Stimulated activated naive B cell treated with anti-CD40 and anti-IgM and Interleukin-4, amounts not matched to agents 10 μg/mL and 1 μg/mL and 100 μg/mL, for 72 hours (primary cell): ENCODE measurements at regions not wholly inside any gene's neighbourhood (a gene's known extent, or its start where the extent isn't known, plus 50 kb on each side); places are given as distances from the start of the nearest gene placed in this dataset.

ENCODE experiments used
- ATAC-seq, 2 donors: fragments of 150-1000 bp; cut with Tn5 transposase; replicated peaks; 2 replicates each; pipeline ENCODE4 v1.10.0; 2021; ENCODE audit warnings: moderate library complexity in 1 of 2
- DNase-seq: peaks from one replicate; pipeline ENCODE4 v3.0.0; 2021
- H3K27ac Mint-ChIP-seq: one replicate; pipeline ENCODE4 v1.8.0; 2022; ENCODE audit warnings: mild to moderate bottlenecking, mixed read lengths
- H3K27me3 Mint-ChIP-seq, 2 donors: one replicate each; pipeline ENCODE4 v1.8.0; 2022; ENCODE audit warnings: mixed read lengths in 2 of 2
- H3K36me3 Mint-ChIP-seq, 2 donors: one replicate each; pipeline ENCODE4 v1.8.0; 2022; ENCODE audit warnings: mixed read lengths in 2 of 2, mild to moderate bottlenecking in 1 of 2
- H3K4me1 Mint-ChIP-seq, 2 donors: one replicate each; pipeline ENCODE4 v1.8.0; 2022; ENCODE audit warnings: mixed read lengths in 2 of 2, mild to moderate bottlenecking in 1 of 2
- H3K4me3 Mint-ChIP-seq, 2 donors: one replicate each; pipeline ENCODE4 v1.8.0; 2022; ENCODE audit warnings: mild to moderate bottlenecking in 2 of 2, mixed read lengths in 2 of 2, moderate library complexity in 1 of 2
- H3K9me3 Mint-ChIP-seq, 2 donors: one replicate each; pipeline ENCODE4 v1.8.0; 2022; ENCODE audit warnings: mixed read lengths in 2 of 2, mild to moderate bottlenecking in 1 of 2

- Mint-ChIP-seq H3K27ac (no peak overlapping the region), H3K27me3 (no peaks in the 10 kb centered on the region), H3K9me3 (peaks cover 1 to 5% of the 10 kb centered on the region in 2 donors), H3K4me3 (no peak overlapping the region), H3K36me3 (no peaks in the 10 kb centered on the region), H3K4me1 (peaks cover 0 to 6% of the 10 kb centered on the region in 2 donors)
- ATAC-seq: peak in 1 of 2 donors; percentile 41
- no peak for DNase-seq
Observed at GRCh38 chr13:75132701-75133695, 349.0 kb downstream of the TBC1D4 start.

- H3K36me3 Mint-ChIP-seq: no peaks in the 10 kb centered on the region
- no peak for ATAC-seq
Observed at GRCh38 chr13:75129331-75129730, 352.6 kb downstream of the TBC1D4 start.

GRCh38 chr13:75124415-75124814, 357.6 kb downstream of the TBC1D4 start:
- DNase-seq (no peak), ATAC-seq (no peak)
- H3K36me3 Mint-ChIP-seq: no peaks in the 10 kb centered on the region
- no peaks in the 10 kb centered on the region for H3K4me1 Mint-ChIP-seq
- no peaks in the 10 kb centered on the region for H3K27me3 Mint-ChIP-seq
- no peaks in the 10 kb centered on the region for H3K9me3 Mint-ChIP-seq
- no peak overlapping the region for H3K27ac Mint-ChIP-seq
- no peak overlapping the region for H3K4me3 Mint-ChIP-seq

More at GRCh38 chr13:75129331-75129730, 352.6 kb downstream of the TBC1D4 start:
- no peaks in the 10 kb centered on the region for H3K27me3 Mint-ChIP-seq
- H3K9me3 Mint-ChIP-seq: peaks cover 0 to 2% of the 10 kb centered on the region in 2 donors
- no peak overlapping the region for H3K27ac Mint-ChIP-seq
- no peaks in the 10 kb centered on the region for H3K4me1 Mint-ChIP-seq
- no peak for DNase-seq
- no peak overlapping the region for H3K4me3 Mint-ChIP-seq

DNA sequence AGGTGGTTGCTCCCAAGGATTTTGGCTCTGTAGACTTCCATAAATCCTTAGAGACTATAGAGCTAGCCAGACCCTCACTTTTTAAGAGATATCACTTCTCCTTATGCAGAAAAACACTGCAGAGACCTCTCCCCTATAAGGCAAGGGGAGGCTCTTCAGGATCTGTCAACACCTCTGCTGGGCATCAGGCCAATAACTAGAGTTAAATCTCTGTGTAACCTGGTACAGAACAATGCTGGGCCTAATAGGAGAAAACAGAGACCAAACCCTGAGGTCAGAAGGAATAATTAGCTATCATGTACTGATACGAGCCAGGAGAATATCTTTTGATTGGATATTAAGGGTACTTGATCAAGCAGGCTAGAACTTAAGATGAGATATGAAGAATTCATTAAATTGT, 358.5 kb downstream of the TBC1D4 start:
- no peak for ATAC-seq
- Mint-ChIP-seq H3K4me3 (no peak overlapping the region), H3K27me3 (no peaks in the 10 kb centered on the region), H3K27ac (no peak overlapping the region), H3K36me3 (no peaks in the 10 kb centered on the region), H3K9me3 (no peaks in the 10 kb centered on the region), H3K4me1 (no peaks in the 10 kb centered on the region)
- DNase-seq: no peak

DNA sequence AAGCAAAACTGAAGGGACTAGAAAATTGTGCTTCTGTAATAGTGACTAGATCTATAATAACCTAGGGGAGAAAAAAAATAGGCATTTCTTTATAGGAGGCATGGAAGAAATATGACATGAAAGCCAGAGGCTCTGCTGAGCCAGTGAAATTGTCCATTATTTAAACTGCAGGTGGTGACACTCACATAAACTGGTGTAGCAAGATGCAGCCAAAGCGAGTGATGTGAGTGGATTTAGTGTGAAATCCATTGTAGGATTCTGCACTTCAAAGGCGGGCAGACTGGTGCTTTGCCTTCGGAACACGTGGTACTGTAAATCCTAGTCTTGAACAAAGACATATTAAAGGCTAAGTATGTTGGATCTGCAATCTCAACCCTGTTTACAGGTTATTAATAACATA, 361.9 kb downstream of the TBC1D4 start:
- H3K27me3 Mint-ChIP-seq: no peaks in the 10 kb centered on the region
- H3K9me3 Mint-ChIP-seq: no peaks in the 10 kb centered on the region
- DNase-seq: no peak
- no peak overlapping the region for H3K27ac Mint-ChIP-seq
- no peaks in the 10 kb centered on the region for H3K4me1 Mint-ChIP-seq
- no peak overlapping the region for H3K4me3 Mint-ChIP-seq
- no peak for ATAC-seq
- H3K36me3 Mint-ChIP-seq: no peaks in the 10 kb centered on the region

GRCh38 chr13:75115171-75115570, 366.8 kb downstream of the TBC1D4 start:
- Mint-ChIP-seq H3K4me1 (no peaks in the 10 kb centered on the region), H3K27me3 (no peaks in the 10 kb centered on the region), H3K9me3 (peaks cover 3 to 10% of the 10 kb centered on the region in 2 donors), H3K36me3 (no peaks in the 10 kb centered on the region), H3K4me3 (no peak overlapping the region), H3K27ac (no peak overlapping the region)
- ATAC-seq (no peak), DNase-seq (no peak)

GRCh38 chr13:75103976-75104375, 378.0 kb downstream of the TBC1D4 start:
- no peaks in the 10 kb centered on the region for H3K36me3 Mint-ChIP-seq
- no peak overlapping the region for H3K4me3 Mint-ChIP-seq
- H3K27ac Mint-ChIP-seq: no peak overlapping the region
- no peaks in the 10 kb centered on the region for H3K4me1 Mint-ChIP-seq
- DNase-seq (no peak), ATAC-seq (no peak)
- no peaks in the 10 kb centered on the region for H3K27me3 Mint-ChIP-seq
- peaks cover 0 to 7% of the 10 kb centered on the region in 2 donors for H3K9me3 Mint-ChIP-seq

GRCh38 chr13:75102001-75102716, 379.8 kb downstream of the TBC1D4 start:
- H3K36me3 Mint-ChIP-seq: no peaks in the 10 kb centered on the region
- no peak overlapping the region for H3K27ac Mint-ChIP-seq
- no peaks in the 10 kb centered on the region for H3K4me1 Mint-ChIP-seq
- H3K9me3 Mint-ChIP-seq: no peaks in the 10 kb centered on the region
- no peak for ATAC-seq
- H3K27me3 Mint-ChIP-seq: no peaks in the 10 kb centered on the region
- no peak overlapping the region for H3K4me3 Mint-ChIP-seq
- no peak for DNase-seq

- Mint-ChIP-seq H3K9me3 (no peaks in the 10 kb centered on the region), H3K4me1 (no peaks in the 10 kb centered on the region)
Observed at GRCh38 chr13:75101348-75101747, 380.6 kb downstream of the TBC1D4 start.

GRCh38 chr13:75092143-75092542, 389.8 kb downstream of the TBC1D4 start:
- ATAC-seq: no peak
- no peak overlapping the region for H3K4me3 Mint-ChIP-seq
- H3K27ac Mint-ChIP-seq: no peak overlapping the region
- H3K4me1 Mint-ChIP-seq: no peaks in the 10 kb centered on the region
- DNase-seq: no peak
- H3K36me3 Mint-ChIP-seq: no peaks in the 10 kb centered on the region
- H3K9me3 Mint-ChIP-seq: peaks cover 0 to 2% of the 10 kb centered on the region in 2 donors
- no peaks in the 10 kb centered on the region for H3K27me3 Mint-ChIP-seq

More at GRCh38 chr13:75101348-75101747, 380.6 kb downstream of the TBC1D4 start:
- H3K36me3 Mint-ChIP-seq: no peaks in the 10 kb centered on the region
- no peaks in the 10 kb centered on the region for H3K27me3 Mint-ChIP-seq
- no peak overlapping the region for H3K4me3 Mint-ChIP-seq
- H3K27ac Mint-ChIP-seq: no peak overlapping the region
- DNase-seq: no peak
- ATAC-seq: no peak

GRCh38 chr13:75091718-75092117, 390.3 kb downstream of the TBC1D4 start:
- H3K27ac Mint-ChIP-seq: no peak overlapping the region
- H3K27me3 Mint-ChIP-seq: no peaks in the 10 kb centered on the region
- no peak overlapping the region for H3K4me3 Mint-ChIP-seq
- ATAC-seq: no peak
- DNase-seq: no peak
- no peaks in the 10 kb centered on the region for H3K4me1 Mint-ChIP-seq
- no peaks in the 10 kb centered on the region for H3K36me3 Mint-ChIP-seq
- H3K9me3 Mint-ChIP-seq: peaks cover 0 to 2% of the 10 kb centered on the region in 2 donors

DNA sequence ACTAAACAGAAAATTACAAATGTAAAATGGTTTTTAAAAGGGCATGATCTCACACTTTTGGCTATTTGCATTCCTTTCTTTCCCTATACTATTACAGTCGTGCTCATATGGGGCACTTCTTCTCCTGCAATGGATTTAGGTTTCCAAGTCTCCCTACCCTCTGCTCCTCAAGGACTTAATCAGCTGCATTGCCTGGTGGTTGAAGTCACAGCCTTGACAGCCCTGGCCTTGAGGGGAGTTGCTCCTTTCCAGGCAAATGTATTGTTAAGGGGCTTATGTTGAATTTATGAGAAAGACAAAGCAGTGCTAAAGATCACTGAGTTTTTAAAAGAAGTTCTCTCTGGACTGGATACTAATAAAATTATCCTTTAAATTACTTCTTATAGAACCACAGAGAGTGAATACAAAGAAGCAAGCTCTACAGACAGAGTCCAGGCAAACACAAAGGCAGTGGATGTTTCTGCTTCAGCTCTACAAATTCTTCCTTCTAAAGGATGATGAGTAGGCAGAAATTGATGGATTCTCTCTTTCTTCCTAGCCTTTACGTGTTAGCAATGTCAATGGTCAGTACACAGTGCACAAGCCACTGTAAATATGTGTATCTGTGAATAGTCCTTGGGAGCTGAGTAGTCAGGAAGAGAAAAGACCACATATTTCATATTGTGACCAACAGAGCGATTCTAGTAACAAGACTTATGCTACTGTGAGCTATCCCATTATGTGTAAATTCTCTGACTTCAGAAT, 390.9 kb downstream of the TBC1D4 start:
- Mint-ChIP-seq H3K27me3 (no peaks in the 10 kb centered on the region), H3K4me1 (no peaks in the 10 kb centered on the region), H3K27ac (no peak overlapping the region), H3K36me3 (no peaks in the 10 kb centered on the region), H3K4me3 (no peak overlapping the region), H3K9me3 (peaks cover 0 to 4% of the 10 kb centered on the region in 2 donors)
- DNase-seq: no peak
- peak in 1 of 2 donors; percentile 4 for ATAC-seq

- H3K36me3 Mint-ChIP-seq: no peaks in the 10 kb centered on the region
- H3K27ac Mint-ChIP-seq: no peak overlapping the region
- no peaks in the 10 kb centered on the region for H3K27me3 Mint-ChIP-seq
- no peak overlapping the region for H3K4me3 Mint-ChIP-seq
- ATAC-seq (no peak), DNase-seq (no peak)
- peaks cover 0 to 1% of the 10 kb centered on the region in 2 donors for H3K9me3 Mint-ChIP-seq
- H3K4me1 Mint-ChIP-seq: no peaks in the 10 kb centered on the region
Observed at GRCh38 chr13:75088915-75089314, 393.1 kb downstream of the TBC1D4 start.

DNA sequence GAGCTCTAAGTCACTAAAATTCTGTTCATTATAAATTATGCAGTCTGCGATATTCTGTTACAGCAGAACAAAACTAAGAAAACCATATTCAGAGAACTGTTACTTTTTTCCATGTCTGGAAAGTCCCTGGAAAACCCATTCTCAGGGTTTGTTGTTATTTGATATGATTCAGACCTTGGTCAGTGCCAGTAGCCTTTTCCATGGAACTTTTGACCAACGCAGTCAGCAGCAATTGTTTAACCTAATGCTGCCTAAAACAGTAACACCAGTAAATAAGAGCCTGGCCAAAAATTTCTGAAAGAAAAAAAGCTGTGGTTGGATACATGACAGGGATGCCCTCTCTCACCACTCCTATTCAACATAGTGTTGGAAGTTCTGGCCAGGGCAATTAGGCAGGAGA, 402.7 kb downstream of the TBC1D4 start:
- Mint-ChIP-seq H3K27me3 (no peaks in the 10 kb centered on the region), H3K4me3 (no peak overlapping the region), H3K9me3 (peaks cover 0 to 6% of the 10 kb centered on the region in 2 donors), H3K36me3 (no peaks in the 10 kb centered on the region), H3K4me1 (no peaks in the 10 kb centered on the region), H3K27ac (no peak overlapping the region)
- DNase-seq: no peak
- no peak for ATAC-seq
